ENCODE measurements at regions not wholly inside any gene's neighbourhood (a gene's known extent, or its start where the extent isn't known, plus 50 kb on each side); places are given as distances from the start of the nearest gene placed in this dataset.

DNA sequence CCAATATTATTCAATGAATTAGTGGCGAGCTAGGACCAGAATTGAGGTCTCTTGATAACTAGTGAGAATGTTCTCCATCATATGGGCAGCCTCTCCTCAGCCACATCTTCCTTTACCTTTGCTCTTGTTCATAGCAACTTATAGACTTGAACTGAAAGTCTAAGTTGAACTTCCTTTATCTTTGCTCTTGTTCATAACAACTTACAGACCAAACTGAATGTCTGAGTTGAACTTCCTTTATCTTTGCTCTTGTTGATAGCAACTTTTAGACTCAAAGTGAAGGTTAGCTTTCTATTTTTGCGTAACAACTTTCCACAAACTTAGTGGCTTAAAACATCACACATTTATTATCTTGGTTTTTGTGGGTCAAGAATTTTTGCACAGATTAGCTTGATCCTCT is 146.4 kb upstream of the C9orf72 start:
- CTCF ChIA-PET (ENCODE audit: low intra/inter-chr PET ratio, low total read pairs) = no interaction called here
- intact Hi-C loops (cut with micrococcal nuclease; ENCODE audit: unreplicated experiment) (no loop called here), in situ Hi-C loops (cut with HindIII; ENCODE audit: extremely low pct_ligation_motif_present, low pct_unique_long_range_greater_than_20kb) (loop anchor here (5.0 kb wide), 1 partner anchor 353 kb away; no protein-coding TSS in a partner anchor)
- no peaks in the 10 kb centered on the region for H3K79me2 ChIP-seq (ENCODE audit: insufficient read depth, low read length)
- no TSS peak for BruUV-seq (replicated peaks)
- no peaks in the 10 kb centered on the region for H3K36me3 ChIP-seq (replicated peaks in 1 of 2; ENCODE audit: control insufficient read depth in 1 of 2, insufficient read depth in 2 of 2, low read length in 2 of 2)
- POLR2A ChIA-PET = no interaction called here
- FAIRE-seq (no peak), DNase-seq (ENCODE audit: low spot score) (no peak), ATAC-seq (no peak)
- WGBS (ENCODE audit: low lambda C conversion rate) = 27% methylated on average over 2 of the region's 2 CpGs
- no peaks in the 10 kb centered on the region for H4K20me1 ChIP-seq (ENCODE audit: insufficient read depth, low read length)
- no peak overlapping the region for H2AFZ ChIP-seq (ENCODE audit: low read length)
- no peaks in the 10 kb centered on the region for H3K4me1 ChIP-seq (ENCODE audit: insufficient read depth, low read length)
- no peak overlapping the region for H3K4me3 ChIP-seq (replicated peaks in 1 of 3; ENCODE audit: insufficient read depth in 1 of 3, low read depth in 2 of 3, low read length in 3 of 3)
- H3K27me3 ChIP-seq (ENCODE audit: control insufficient read depth in 1 of 2, insufficient read depth in 2 of 2, low read length in 2 of 2) = no peaks in the 10 kb centered on the region
- H3K9me3 ChIP-seq (ENCODE audit: low read length) = no peaks in the 10 kb centered on the region
- no peak overlapping the region for H3K27ac ChIP-seq (ENCODE audit: extremely low read length, insufficient read depth, low read length)
- H3K4me2 ChIP-seq (ENCODE audit: low read depth, low read length) = no peak overlapping the region
- no peak overlapping the region for H3K9ac ChIP-seq (ENCODE audit: insufficient read depth, low read depth, low read length)
- TF ChIP-seq PPARG (CRISPR knock-in tag; conservative IDR thresholded peaks at IDR 0.05) (no peak), SOX6 (IDR thresholded peaks at IDR 0.05) (no peak), SOX6 (CRISPR knock-in tag; IDR thresholded peaks at IDR 0.05) (no peak), ZNF605 (CRISPR knock-in tag; IDR thresholded peaks at IDR 0.05) (no peak), ZNF772 (CRISPR knock-in tag; IDR thresholded peaks at IDR 0.05) (no peak), CCAR2 (optimal IDR thresholded peaks at IDR 0.05; ENCODE audit: low read depth, low read length) (no peak)
- TF ChIP-seq, protein P1, sequence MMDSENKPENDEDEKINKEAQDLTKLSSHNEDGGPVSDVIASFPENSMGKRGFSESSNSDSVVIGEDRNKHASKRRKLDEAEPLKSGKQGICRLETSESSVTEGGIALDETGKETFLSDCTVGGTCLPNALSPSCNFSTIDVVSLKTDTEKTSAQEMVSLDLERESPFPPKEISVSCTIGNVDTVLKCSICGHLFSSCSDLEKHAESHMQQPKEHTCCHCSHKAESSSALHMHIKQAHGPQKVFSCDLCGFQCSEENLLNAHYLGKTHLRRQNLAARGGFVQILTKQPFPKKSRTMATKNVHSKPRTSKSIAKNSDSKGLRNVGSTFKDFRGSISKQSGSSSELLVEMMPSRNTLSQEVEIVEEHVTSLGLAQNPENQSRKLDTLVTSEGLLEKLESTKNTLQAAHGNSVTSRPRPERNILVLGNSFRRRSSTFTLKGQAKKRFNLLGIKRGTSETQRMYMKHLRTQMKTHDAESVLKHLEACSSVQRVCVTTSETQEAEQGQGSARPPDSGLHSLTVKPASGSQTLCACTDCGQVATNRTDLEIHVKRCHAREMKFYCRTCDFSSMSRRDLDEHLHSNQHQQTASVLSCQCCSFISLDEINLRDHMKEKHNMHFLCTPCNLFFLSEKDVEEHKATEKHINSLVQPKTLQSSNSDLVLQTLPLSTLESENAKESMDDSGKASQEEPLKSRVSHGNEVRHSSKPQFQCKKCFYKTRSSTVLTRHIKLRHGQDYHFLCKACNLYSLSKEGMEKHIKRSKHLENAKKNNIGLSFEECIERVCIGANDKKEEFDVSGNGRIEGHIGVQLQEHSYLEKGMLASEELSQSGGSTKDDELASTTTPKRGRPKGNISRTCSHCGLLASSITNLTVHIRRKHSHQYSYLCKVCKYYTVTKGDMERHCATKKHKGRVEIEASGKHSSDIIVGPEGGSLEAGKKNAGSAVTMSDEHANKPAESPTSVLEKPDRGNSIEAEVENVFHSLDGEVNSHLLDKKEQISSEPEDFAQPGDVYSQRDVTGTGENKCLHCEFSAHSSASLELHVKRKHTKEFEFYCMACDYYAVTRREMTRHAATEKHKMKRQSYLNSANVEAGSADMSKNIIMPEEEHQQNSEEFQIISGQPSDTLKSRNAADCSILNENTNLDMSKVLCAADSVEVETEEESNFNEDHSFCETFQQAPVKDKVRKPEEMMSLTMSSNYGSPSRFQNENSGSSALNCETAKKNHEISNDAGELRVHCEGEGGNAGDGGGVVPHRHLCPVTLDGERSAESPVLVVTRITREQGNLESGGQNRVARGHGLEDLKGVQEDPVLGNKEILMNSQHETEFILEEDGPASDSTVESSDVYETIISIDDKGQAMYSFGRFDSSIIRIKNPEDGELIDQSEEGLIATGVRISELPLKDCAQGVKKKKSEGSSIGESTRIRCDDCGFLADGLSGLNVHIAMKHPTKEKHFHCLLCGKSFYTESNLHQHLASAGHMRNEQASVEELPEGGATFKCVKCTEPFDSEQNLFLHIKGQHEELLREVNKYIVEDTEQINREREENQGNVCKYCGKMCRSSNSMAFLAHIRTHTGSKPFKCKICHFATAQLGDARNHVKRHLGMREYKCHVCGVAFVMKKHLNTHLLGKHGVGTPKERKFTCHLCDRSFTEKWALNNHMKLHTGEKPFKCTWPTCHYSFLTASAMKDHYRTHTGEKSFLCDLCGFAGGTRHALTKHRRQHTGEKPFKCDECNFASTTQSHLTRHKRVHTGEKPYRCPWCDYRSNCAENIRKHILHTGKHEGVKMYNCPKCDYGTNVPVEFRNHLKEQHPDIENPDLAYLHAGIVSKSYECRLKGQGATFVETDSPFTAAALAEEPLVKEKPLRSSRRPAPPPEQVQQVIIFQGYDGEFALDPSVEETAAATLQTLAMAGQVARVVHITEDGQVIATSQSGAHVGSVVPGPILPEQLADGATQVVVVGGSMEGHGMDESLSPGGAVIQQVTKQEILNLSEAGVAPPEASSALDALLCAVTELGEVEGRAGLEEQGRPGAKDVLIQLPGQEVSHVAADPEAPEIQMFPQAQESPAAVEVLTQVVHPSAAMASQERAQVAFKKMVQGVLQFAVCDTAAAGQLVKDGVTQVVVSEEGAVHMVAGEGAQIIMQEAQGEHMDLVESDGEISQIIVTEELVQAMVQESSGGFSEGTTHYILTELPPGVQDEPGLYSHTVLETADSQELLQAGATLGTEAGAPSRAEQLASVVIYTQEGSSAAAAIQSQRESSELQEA (CRISPR knock-in tag; IDR thresholded peaks at IDR 0.05; ENCODE audit: not compliant biosample characterization) = no peak
- TF ChIP-seq, protein P2, sequence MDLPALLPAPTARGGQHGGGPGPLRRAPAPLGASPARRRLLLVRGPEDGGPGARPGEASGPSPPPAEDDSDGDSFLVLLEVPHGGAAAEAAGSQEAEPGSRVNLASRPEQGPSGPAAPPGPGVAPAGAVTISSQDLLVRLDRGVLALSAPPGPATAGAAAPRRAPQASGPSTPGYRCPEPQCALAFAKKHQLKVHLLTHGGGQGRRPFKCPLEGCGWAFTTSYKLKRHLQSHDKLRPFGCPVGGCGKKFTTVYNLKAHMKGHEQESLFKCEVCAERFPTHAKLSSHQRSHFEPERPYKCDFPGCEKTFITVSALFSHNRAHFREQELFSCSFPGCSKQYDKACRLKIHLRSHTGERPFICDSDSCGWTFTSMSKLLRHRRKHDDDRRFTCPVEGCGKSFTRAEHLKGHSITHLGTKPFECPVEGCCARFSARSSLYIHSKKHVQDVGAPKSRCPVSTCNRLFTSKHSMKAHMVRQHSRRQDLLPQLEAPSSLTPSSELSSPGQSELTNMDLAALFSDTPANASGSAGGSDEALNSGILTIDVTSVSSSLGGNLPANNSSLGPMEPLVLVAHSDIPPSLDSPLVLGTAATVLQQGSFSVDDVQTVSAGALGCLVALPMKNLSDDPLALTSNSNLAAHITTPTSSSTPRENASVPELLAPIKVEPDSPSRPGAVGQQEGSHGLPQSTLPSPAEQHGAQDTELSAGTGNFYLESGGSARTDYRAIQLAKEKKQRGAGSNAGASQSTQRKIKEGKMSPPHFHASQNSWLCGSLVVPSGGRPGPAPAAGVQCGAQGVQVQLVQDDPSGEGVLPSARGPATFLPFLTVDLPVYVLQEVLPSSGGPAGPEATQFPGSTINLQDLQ (CRISPR knock-in tag; IDR thresholded peaks at IDR 0.05) = no peak
- TF ChIP-seq, protein P3, sequence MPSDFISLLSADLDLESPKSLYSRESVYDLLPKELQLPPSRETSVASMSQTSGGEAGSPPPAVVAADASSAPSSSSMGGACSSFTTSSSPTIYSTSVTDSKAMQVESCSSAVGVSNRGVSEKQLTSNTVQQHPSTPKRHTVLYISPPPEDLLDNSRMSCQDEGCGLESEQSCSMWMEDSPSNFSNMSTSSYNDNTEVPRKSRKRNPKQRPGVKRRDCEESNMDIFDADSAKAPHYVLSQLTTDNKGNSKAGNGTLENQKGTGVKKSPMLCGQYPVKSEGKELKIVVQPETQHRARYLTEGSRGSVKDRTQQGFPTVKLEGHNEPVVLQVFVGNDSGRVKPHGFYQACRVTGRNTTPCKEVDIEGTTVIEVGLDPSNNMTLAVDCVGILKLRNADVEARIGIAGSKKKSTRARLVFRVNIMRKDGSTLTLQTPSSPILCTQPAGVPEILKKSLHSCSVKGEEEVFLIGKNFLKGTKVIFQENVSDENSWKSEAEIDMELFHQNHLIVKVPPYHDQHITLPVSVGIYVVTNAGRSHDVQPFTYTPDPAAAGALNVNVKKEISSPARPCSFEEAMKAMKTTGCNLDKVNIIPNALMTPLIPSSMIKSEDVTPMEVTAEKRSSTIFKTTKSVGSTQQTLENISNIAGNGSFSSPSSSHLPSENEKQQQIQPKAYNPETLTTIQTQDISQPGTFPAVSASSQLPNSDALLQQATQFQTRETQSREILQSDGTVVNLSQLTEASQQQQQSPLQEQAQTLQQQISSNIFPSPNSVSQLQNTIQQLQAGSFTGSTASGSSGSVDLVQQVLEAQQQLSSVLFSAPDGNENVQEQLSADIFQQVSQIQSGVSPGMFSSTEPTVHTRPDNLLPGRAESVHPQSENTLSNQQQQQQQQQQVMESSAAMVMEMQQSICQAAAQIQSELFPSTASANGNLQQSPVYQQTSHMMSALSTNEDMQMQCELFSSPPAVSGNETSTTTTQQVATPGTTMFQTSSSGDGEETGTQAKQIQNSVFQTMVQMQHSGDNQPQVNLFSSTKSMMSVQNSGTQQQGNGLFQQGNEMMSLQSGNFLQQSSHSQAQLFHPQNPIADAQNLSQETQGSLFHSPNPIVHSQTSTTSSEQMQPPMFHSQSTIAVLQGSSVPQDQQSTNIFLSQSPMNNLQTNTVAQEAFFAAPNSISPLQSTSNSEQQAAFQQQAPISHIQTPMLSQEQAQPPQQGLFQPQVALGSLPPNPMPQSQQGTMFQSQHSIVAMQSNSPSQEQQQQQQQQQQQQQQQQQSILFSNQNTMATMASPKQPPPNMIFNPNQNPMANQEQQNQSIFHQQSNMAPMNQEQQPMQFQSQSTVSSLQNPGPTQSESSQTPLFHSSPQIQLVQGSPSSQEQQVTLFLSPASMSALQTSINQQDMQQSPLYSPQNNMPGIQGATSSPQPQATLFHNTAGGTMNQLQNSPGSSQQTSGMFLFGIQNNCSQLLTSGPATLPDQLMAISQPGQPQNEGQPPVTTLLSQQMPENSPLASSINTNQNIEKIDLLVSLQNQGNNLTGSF (CRISPR knock-in tag; IDR thresholded peaks at IDR 0.05) = no peak
